ENCODE measurements at regions not wholly inside any gene's neighbourhood (a gene's known extent, or its start where the extent isn't known, plus 50 kb on each side); places are given as distances from the start of the nearest gene placed in this dataset.

- Histone ChIP-seq H3K27ac (no peak overlapping the region), H3K36me3 (ENCODE audit: low read depth, missing control alignments) (no peaks in the 10 kb centered on the region), H3K4me1 (no peaks in the 10 kb centered on the region), H3K4me3 (no peak overlapping the region), H3K27me3 (no peaks in the 10 kb centered on the region), H3K9me3 (no peaks in the 10 kb centered on the region)
- TF ChIP-seq POLR2A (IDR thresholded peaks at IDR 0.05) (no peak), CTCF (IDR thresholded peaks at IDR 0.05) (no peak)
- DNase-seq: no peak
- 43 to 53% methylated on average over 4 of the region's 4 CpGs for WGBS, 2 donors
- intact Hi-C loops (cut with DNase I; ENCODE audit: low total_unique reads): no loop called here
Measured at GRCh38 chrX:76915836-76916235, 488.3 kb downstream of the MAGEE1 start.

- Histone ChIP-seq H3K4me3 (no peak overlapping the region), H3K4me1 (no peaks in the 10 kb centered on the region), H3K27ac (no peak overlapping the region), H3K36me3 (ENCODE audit: low read depth, missing control alignments) (no peaks in the 10 kb centered on the region), H3K9me3 (no peaks in the 10 kb centered on the region), H3K27me3 (no peaks in the 10 kb centered on the region)
- intact Hi-C loops (cut with DNase I; ENCODE audit: low total_unique reads): no loop called here
- TF ChIP-seq POLR2A (IDR thresholded peaks at IDR 0.05) (no peak), CTCF (IDR thresholded peaks at IDR 0.05) (no peak)
- DNase-seq: no peak
- 69 to 86% methylated on average over 1 of the region's 1 CpG for WGBS, 2 donors
Measured at GRCh38 chrX:76918033-76918432, 490.5 kb downstream of the MAGEE1 start.

GRCh38 chrX:76919761-76920160 lies 492.3 kb downstream of the MAGEE1 start:
- TF ChIP-seq POLR2A (IDR thresholded peaks at IDR 0.05) (no peak), CTCF (IDR thresholded peaks at IDR 0.05) (no peak)
- Histone ChIP-seq H3K27me3 (no peaks in the 10 kb centered on the region), H3K4me1 (no peaks in the 10 kb centered on the region), H3K9me3 (no peaks in the 10 kb centered on the region), H3K36me3 (ENCODE audit: low read depth, missing control alignments) (no peaks in the 10 kb centered on the region), H3K4me3 (no peak overlapping the region), H3K27ac (no peak overlapping the region)
- no peak for DNase-seq
- intact Hi-C loops (cut with DNase I; ENCODE audit: low total_unique reads): no loop called here
- WGBS, 2 donors: 54 to 66% methylated on average over 2 of the region's 2 CpGs

- Histone ChIP-seq H3K4me3 (no peak overlapping the region), H3K4me1 (no peaks in the 10 kb centered on the region), H3K27me3 (no peaks in the 10 kb centered on the region), H3K36me3 (ENCODE audit: low read depth, missing control alignments) (no peaks in the 10 kb centered on the region), H3K27ac (no peak overlapping the region), H3K9me3 (no peaks in the 10 kb centered on the region)
- 43% methylated on average over 1 of the region's 1 CpG; no CpG with 5 or more reads in 1 of the 2 donors for WGBS, 2 donors
- no peak for TF ChIP-seq POLR2A (IDR thresholded peaks at IDR 0.05)
- TF ChIP-seq CTCF (IDR thresholded peaks at IDR 0.05): no peak
- intact Hi-C loops (cut with DNase I; ENCODE audit: low total_unique reads): no loop called here
- no peak for DNase-seq
Measured at GRCh38 chrX:76920607-76921006, 493.1 kb downstream of the MAGEE1 start.

- intact Hi-C loops (cut with DNase I; ENCODE audit: low total_unique reads): no loop called here
- no peaks in the 10 kb centered on the region for H3K27me3 ChIP-seq
- no peaks in the 10 kb centered on the region for H3K36me3 ChIP-seq (ENCODE audit: low read depth, missing control alignments)
- TF ChIP-seq CTCF (IDR thresholded peaks at IDR 0.05): no peak
- no peak for TF ChIP-seq POLR2A (IDR thresholded peaks at IDR 0.05)
- no peaks in the 10 kb centered on the region for H3K4me1 ChIP-seq
- no peaks in the 10 kb centered on the region for H3K9me3 ChIP-seq
- no peak for DNase-seq
- H3K27ac ChIP-seq: no peak overlapping the region
- no peak overlapping the region for H3K4me3 ChIP-seq
Measured at GRCh38 chrX:76921176-76921575, 493.7 kb downstream of the MAGEE1 start.

Measured in testis (tissue), 2 donors.